ENCODE measurements at regions not wholly inside any gene's neighbourhood (a gene's known extent, or its start where the extent isn't known, plus 50 kb on each side); places are given as distances from the start of the nearest gene placed in this dataset.
A peak's percentile ranks its signal among the peaks of the same experiment; 100 is the strongest.

DNA sequence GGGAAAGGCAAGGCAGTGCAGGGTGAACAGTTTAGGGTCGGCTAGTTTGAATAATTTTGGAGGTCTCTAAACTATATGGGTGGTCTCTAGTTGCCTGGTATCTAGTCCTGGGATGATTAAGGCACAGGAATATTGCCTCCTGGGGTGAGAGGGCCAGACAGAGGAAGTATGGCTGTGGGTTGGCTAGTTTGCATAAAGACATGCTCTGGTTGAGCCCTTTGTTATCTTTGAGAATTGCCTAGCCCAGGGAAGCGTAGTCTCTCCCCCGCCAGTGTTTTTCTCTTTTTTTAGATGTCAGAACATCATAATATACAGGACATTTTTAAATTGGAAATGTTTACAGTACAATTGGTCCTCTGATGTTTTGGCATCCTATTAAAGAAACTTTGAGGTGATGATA lies 163.5 kb downstream of the PWWP3B start:
- TF ChIP-seq POLR2AphosphoS5 (IDR thresholded peaks at IDR 0.05; ENCODE audit: low read depth, low read length) (no peak), SPI1 (IDR thresholded peaks at IDR 0.05; ENCODE audit: low read depth, low read length) (no peak), POLR2A (IDR thresholded peaks at IDR 0.05; ENCODE audit: low read depth, low read length) (no peak), POU2F2 (IDR thresholded peaks at IDR 0.05; ENCODE audit: low read depth, low read length) (no peak), TAF1 (IDR thresholded peaks at IDR 0.05; ENCODE audit: low read depth, low read length) (no peak)
- DNase-seq (ENCODE audit: insufficient read length, low spot score) (no peak), FAIRE-seq (peak; percentile 5)

DNA sequence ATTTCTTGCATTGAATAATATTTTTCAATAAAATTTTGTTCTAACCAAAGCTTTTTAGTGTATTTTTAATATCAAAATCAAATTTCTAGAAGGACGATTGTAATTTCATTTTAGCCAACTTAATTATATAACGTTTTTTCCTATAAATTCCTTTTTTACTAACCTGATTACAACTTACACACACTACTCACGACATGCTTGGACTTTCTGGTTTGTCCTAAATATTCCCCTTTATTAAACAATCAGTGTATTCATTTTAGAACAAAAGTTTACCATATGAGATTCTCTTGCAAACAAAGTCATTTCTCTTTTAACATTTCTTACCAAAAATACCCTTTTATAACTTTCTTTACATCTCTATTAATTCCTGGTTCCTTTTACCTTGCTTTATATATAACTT lies 173.7 kb downstream of the PWWP3B start:
- FAIRE-seq (no peak), DNase-seq (ENCODE audit: insufficient read length, low spot score) (no peak)
- TF ChIP-seq POLR2A (IDR thresholded peaks at IDR 0.05; ENCODE audit: low read depth, low read length) (no peak), POLR2AphosphoS5 (IDR thresholded peaks at IDR 0.05; ENCODE audit: low read depth, low read length) (no peak), TAF1 (IDR thresholded peaks at IDR 0.05; ENCODE audit: low read depth, low read length) (no peak), PAX5 (IDR thresholded peaks at IDR 0.05; ENCODE audit: insufficient read depth, low read length, severe bottlenecking) (no peak), SPI1 (IDR thresholded peaks at IDR 0.05; ENCODE audit: low read depth, low read length) (no peak), POU2F2 (IDR thresholded peaks at IDR 0.05; ENCODE audit: low read depth, low read length) (no peak)

DNA sequence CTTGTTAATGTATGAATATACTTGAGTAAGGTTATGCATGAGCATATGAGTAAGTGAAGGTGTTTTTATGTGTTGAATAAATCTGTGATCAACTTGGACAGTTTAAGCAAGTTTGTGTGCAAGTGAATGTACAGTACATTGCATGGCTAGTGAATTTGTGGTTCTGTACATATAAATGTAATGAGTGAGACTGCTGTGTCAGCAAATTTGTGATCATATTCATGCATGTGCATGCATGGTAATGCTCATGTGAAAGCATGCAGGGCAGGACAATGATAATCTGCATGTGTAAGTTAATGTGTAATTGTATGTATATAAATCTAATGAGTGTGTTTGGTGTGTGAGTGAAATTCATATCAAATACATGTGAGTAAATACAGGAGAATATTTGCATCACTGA lies 188.5 kb downstream of the PWWP3B start:
- FAIRE-seq (no peak), DNase-seq (ENCODE audit: insufficient read length, low spot score) (no peak)
- TF ChIP-seq SPI1 (IDR thresholded peaks at IDR 0.05; ENCODE audit: low read depth, low read length) (no peak), POLR2AphosphoS5 (IDR thresholded peaks at IDR 0.05; ENCODE audit: low read depth, low read length) (no peak), TAF1 (IDR thresholded peaks at IDR 0.05; ENCODE audit: low read depth, low read length) (no peak), PAX5 (IDR thresholded peaks at IDR 0.05; ENCODE audit: insufficient read depth, low read length, severe bottlenecking) (no peak), POU2F2 (IDR thresholded peaks at IDR 0.05; ENCODE audit: low read depth, low read length) (no peak), POLR2A (IDR thresholded peaks at IDR 0.05; ENCODE audit: low read depth, low read length) (no peak)

DNA sequence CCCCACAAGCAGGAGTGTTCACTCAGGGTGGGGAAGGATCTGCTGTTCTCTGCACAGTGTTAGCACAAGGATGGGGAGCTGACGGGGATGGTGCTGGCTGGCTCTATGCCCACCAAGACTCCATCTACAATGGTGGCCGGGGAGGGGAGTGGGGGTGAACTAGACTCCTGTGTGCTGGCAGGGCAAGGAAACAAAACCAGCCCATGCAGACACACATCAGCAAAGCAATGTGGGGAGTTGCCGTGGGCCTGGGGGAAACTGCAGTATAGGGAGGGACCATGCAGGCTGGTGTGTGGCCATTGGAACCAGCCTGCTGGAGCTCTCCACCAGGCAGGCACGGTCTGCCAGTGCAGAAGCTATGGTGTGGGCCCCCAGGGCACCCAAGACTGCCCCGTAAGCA lies 195.1 kb downstream of the PWWP3B start:
- FAIRE-seq = no peak
- TF ChIP-seq POLR2AphosphoS5 (IDR thresholded peaks at IDR 0.05; ENCODE audit: low read depth, low read length) (no peak), SPI1 (IDR thresholded peaks at IDR 0.05; ENCODE audit: low read depth, low read length) (no peak), POU2F2 (IDR thresholded peaks at IDR 0.05; ENCODE audit: low read depth, low read length) (no peak), PAX5 (IDR thresholded peaks at IDR 0.05; ENCODE audit: insufficient read depth, low read length, severe bottlenecking) (no peak), TAF1 (IDR thresholded peaks at IDR 0.05; ENCODE audit: low read depth, low read length) (no peak), POLR2A (IDR thresholded peaks at IDR 0.05; ENCODE audit: low read depth, low read length) (no peak)
- DNase-seq (ENCODE audit: insufficient read length, low spot score) = no peak

DNA sequence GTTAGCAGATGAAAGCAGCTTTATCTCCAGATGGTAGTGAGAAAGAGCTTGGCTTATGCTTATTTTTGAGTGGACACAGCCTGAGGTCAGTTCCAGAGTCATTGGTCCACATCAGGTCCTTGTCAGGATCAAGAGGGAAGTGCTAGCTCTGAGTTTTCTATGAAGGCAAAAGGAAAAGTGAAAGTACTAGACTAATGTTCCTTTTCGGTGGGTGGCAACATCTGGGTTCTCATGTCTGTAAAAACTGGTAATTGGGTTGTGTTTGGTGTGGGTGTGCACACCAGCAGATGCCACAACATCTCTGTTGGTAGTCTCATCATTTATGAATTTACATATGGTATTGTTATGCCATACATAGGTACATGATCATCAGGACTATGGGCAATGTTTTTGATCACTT lies 210.5 kb downstream of the PWWP3B start:
- FAIRE-seq (no peak), DNase-seq (ENCODE audit: insufficient read length, low spot score) (no peak)
- TF ChIP-seq POU2F2 (IDR thresholded peaks at IDR 0.05; ENCODE audit: low read depth, low read length) (no peak), TAF1 (IDR thresholded peaks at IDR 0.05; ENCODE audit: low read depth, low read length) (no peak), POLR2AphosphoS5 (IDR thresholded peaks at IDR 0.05; ENCODE audit: low read depth, low read length) (no peak), SPI1 (IDR thresholded peaks at IDR 0.05; ENCODE audit: low read depth, low read length) (no peak), PAX5 (IDR thresholded peaks at IDR 0.05; ENCODE audit: insufficient read depth, low read length, severe bottlenecking) (no peak), POLR2A (IDR thresholded peaks at IDR 0.05; ENCODE audit: low read depth, low read length) (no peak)

DNA sequence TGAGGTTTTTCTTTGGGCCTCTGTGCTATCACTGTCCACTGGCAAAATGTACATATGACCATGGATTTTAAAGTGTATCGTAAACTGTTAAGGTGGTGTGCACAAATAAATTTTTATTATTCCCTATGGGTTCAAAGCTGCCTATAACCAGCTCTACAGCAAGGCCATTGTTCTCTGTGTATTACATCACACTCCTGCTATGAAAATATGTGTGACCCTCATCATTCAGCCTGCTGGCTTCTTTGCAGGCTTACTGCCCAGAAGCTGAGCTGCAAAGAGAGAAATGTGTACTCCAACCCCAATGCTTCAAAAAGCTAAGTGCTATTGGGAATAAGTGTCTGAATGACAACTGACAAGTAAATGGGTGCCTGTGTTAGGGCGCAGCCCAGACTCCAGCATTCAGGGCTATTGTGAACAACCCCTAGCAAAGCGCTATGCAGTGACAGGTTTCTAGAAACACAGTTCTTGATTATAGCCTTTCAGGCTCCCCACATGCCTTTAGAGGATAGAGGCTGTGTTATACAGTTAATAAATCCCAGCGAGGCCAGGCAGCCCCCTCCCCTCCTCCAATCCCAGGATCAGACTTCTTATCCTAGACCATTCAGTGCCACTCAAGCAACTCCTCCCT lies 220.4 kb upstream of the RADX start:
- TF ChIP-seq SPI1 (IDR thresholded peaks at IDR 0.05; ENCODE audit: low read depth, low read length) (no peak), POLR2AphosphoS5 (IDR thresholded peaks at IDR 0.05; ENCODE audit: low read depth, low read length) (no peak), POU2F2 (IDR thresholded peaks at IDR 0.05; ENCODE audit: low read depth, low read length) (no peak), TAF1 (IDR thresholded peaks at IDR 0.05; ENCODE audit: low read depth, low read length) (no peak), POLR2A (IDR thresholded peaks at IDR 0.05; ENCODE audit: low read depth, low read length) (no peak), PAX5 (IDR thresholded peaks at IDR 0.05; ENCODE audit: insufficient read depth, low read length, severe bottlenecking) (no peak)
- DNase-seq (ENCODE audit: insufficient read length, low spot score) (no peak), FAIRE-seq (no peak)

DNA sequence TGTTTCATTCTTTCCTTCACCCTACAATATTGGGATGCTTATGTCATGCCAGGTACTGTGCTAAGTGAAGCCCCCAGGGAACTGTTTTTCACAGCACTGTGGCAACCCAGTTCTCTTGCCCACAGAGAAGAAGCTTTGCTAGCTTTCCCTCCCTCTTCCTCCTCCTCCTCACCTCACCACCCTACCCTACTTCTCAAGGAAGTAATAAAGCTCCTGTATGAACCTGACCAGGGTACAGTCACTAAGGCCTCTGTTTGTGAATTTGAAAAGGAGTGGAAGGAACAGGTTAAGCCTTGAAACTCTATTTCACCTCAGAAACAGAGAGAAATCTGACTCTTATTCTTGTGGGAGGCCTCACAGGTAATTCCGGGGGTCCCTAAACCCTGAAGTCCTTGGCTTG lies 219.4 kb upstream of the RADX start:
- DNase-seq (ENCODE audit: insufficient read length, low spot score) (no peak), FAIRE-seq (no peak)
- TF ChIP-seq POLR2AphosphoS5 (IDR thresholded peaks at IDR 0.05; ENCODE audit: low read depth, low read length) = no peak
- TF ChIP-seq POU2F2 (IDR thresholded peaks at IDR 0.05; ENCODE audit: low read depth, low read length) = no peak
- TF ChIP-seq TAF1 (IDR thresholded peaks at IDR 0.05; ENCODE audit: low read depth, low read length) = no peak
- TF ChIP-seq PAX5 (IDR thresholded peaks at IDR 0.05; ENCODE audit: insufficient read depth, low read length, severe bottlenecking) = no peak
- TF ChIP-seq SPI1 (IDR thresholded peaks at IDR 0.05; ENCODE audit: low read depth, low read length) = no peak
- TF ChIP-seq POLR2A (IDR thresholded peaks at IDR 0.05; ENCODE audit: low read depth, low read length) = no peak

DNA sequence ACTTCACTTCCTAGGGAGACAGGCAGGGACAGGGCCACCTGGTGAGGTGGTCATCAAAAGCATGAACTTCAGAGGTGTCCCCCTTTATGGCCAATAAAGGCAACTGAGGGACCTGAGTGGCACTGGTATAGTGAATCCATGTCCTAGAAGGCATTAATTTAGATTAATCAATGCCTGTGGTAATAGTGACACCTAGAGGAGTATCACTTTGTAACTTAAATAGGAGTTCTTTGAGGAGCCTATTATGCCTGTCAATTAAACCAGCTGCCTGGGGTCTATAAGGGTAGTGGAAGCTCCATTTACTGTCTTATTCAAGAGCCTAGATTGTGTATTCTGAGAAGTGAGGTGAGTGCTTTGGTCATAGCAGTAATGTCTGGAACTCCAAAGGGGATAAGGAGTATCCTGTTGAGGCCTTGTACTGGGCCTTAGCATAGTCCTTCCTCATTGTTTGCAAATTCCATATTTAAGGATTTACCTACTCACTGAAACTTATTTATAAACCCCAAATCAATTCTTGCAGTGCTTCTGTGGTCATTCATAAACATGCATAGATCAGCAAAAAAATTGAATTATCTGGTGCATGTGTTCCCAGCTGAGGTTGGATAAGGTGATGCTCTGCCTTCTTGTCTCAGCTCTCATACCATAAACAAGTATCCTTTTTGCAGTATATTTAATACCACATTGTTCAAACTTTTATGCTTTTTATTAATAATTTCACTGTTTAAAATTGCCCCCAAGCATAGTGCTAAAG lies 213.8 kb upstream of the RADX start:
- TF ChIP-seq TAF1 (IDR thresholded peaks at IDR 0.05; ENCODE audit: low read depth, low read length) (no peak), POU2F2 (IDR thresholded peaks at IDR 0.05; ENCODE audit: low read depth, low read length) (no peak), POLR2A (IDR thresholded peaks at IDR 0.05; ENCODE audit: low read depth, low read length) (no peak), PAX5 (IDR thresholded peaks at IDR 0.05; ENCODE audit: insufficient read depth, low read length, severe bottlenecking) (no peak), POLR2AphosphoS5 (IDR thresholded peaks at IDR 0.05; ENCODE audit: low read depth, low read length) (no peak)
- FAIRE-seq = no peak
- DNase-seq (ENCODE audit: insufficient read length, low spot score) = no peak

DNA sequence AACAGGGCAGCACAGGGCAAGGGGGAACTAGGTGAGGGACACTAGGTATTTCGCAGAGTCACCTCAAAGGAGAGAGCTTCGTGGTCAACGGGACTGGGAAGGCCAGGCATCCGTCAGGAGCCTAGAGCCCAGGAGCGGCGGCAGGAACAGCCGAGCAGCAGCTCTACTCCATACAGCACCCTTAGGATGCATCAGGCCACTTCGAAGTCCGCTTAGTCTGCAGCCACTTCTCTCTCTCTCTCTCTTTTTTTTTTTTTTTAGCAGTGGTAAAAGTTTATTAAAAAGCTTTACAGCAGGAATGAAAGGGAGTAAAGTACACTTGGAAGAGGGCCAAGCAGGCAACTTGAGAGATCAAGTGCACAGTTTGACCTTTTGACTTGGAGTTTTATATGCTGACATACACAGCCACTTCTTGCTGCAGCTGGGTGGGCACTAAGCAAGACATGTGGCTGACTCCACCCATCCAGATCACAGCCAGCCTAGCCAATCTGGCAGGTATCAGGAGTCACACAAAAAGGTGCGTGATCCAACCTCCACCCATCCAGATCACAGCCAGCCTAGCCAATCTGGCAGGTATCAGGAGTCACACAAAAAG lies 209.7 kb upstream of the RADX start:
- no peak for DNase-seq (ENCODE audit: insufficient read length, low spot score)
- FAIRE-seq = no peak
- TF ChIP-seq POU2F2 (IDR thresholded peaks at IDR 0.05; ENCODE audit: low read depth, low read length) (no peak), PAX5 (IDR thresholded peaks at IDR 0.05; ENCODE audit: insufficient read depth, low read length, severe bottlenecking) (no peak), POLR2A (IDR thresholded peaks at IDR 0.05; ENCODE audit: low read depth, low read length) (no peak)
